HEK293T (cell line): ENCODE measurements at regions not wholly inside any gene's neighbourhood (a gene's known extent, or its start where the extent isn't known, plus 50 kb on each side); places are given as distances from the start of the nearest gene placed in this dataset.

Experiments used
- BHLHE40 ChIP-seq: fragments of 450-650 bp; IDR thresholded peaks from 2 replicates; pipeline ENCODE4 v1.6.1; 2016; ENCODE audit warnings: mild to moderate bottlenecking, moderate library complexity, borderline replicate concordance
- FOXM1 ChIP-seq: fragments of 450-650 bp; IDR thresholded peaks from 2 replicates; pipeline ENCODE4 v1.6.1; 2017; ENCODE audit warnings: mild to moderate bottlenecking, borderline replicate concordance
- SUZ12 ChIP-seq: fragments of 450-650 bp; IDR thresholded peaks from 2 replicates; pipeline ENCODE4 v1.6.1; 2016; ENCODE audit warnings: mild to moderate bottlenecking
- TARDBP ChIP-seq: fragments of 450-650 bp; IDR thresholded peaks from 2 replicates; pipeline ENCODE4 v1.6.1; 2016

DNA sequence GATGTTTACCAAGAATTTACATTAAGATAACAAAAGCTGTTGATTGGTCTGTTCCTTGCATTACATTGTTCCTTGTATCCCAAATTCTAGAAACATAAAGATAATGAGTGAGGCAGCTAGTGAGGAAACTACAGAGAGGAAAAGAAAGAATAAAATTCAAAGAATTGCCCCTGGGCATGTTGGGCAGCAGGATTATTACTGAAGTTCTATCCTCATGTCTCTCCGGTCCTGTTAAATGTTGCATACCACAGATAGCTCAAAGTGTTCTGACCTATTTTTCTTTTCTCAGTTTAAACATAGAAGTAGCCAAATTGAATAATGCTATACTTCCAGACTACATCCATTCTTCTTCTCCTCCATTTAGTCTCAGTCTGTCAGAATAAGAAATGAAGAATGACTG, 58.2 kb upstream of the DYNC1I2 start:
- TF ChIP-seq FOXM1: no peak
- TF ChIP-seq BHLHE40: no peak
- no peak for TF ChIP-seq TARDBP
- no peak for TF ChIP-seq SUZ12
